Liver (tissue), 8 donors: ENCODE measurements at regions not wholly inside any gene's neighbourhood (a gene's known extent, or its start where the extent isn't known, plus 50 kb on each side); places are given as distances from the start of the nearest gene placed in this dataset.

Experiments
- DNase-seq: peaks from one replicate; pipeline ENCODE4 v3.0.0-alpha.2; 2017; ENCODE audit warnings: low spot score
- H3K27ac ChIP-seq, 2 donors: one replicate each; pipeline ENCODE4 v1.7.0; 2013; ENCODE audit warnings: inconsistent platforms in 2 of 2, low read length in 2 of 2, control low read depth in 1 of 2, low read depth in 1 of 2, mild to moderate bottlenecking in 1 of 2
- H3K27me3 ChIP-seq, 4 donors: one replicate each; pipeline versions ENCODE4 v1.6.1 to v1.7.0; 2013; ENCODE audit warnings: low read length in 3 of 4, inconsistent platforms in 1 of 4, mild to moderate bottlenecking in 1 of 4, moderate library complexity in 1 of 4; ENCODE audit not compliant: control insufficient read depth in 4 of 4, insufficient read depth in 4 of 4
- H3K36me3 ChIP-seq, 4 donors: one replicate each; pipeline versions ENCODE4 v1.6.1 to v1.7.0; 2013; ENCODE audit warnings: low read length in 3 of 4, mild to moderate bottlenecking in 3 of 4, low read depth in 1 of 4, moderate library complexity in 1 of 4; ENCODE audit not compliant: control insufficient read depth in 4 of 4, insufficient read depth in 3 of 4
- H3K4me1 ChIP-seq, 4 donors: one replicate each; pipeline versions ENCODE4 v1.6.1 to v1.7.0; 2013; ENCODE audit warnings: low read length in 3 of 4, mild to moderate bottlenecking in 3 of 4, moderate library complexity in 1 of 4; ENCODE audit not compliant: control insufficient read depth in 4 of 4, insufficient read depth in 4 of 4
- H3K4me3 ChIP-seq, 3 donors: one replicate each; pipeline versions ENCODE4 v1.6.1 to v1.7.0; 2013; ENCODE audit warnings: low read length in 3 of 3, control low read depth in 1 of 3, low read depth in 1 of 3, mild to moderate bottlenecking in 1 of 3
- H3K9ac ChIP-seq, 2 donors: one replicate each; pipeline ENCODE4 v1.7.0; 2013; ENCODE audit warnings: low read length in 2 of 2, mild to moderate bottlenecking in 2 of 2, moderate library complexity in 2 of 2, control low read depth in 1 of 2, low read depth in 1 of 2
- H3K9me3 ChIP-seq, 4 donors: one replicate each; pipeline versions ENCODE4 v1.6.1 to v1.7.0; 2013; ENCODE audit warnings: low read length in 3 of 4; ENCODE audit not compliant: control insufficient read depth in 4 of 4
- ATF3 ChIP-seq: IDR thresholded peaks from 2 replicates; pipeline ENCODE4 v1.6.1; 2016; ENCODE audit warnings: antibody characterized with exemption
- EGR1 ChIP-seq, 2 donors: IDR thresholded peaks; 2 replicates each; pipeline ENCODE4 v1.6.1; 2016 to 2018; ENCODE audit warnings: antibody characterized with exemption in 2 of 2, low read depth in 2 of 2
- FOXA1 ChIP-seq: IDR thresholded peaks from 2 replicates; pipeline ENCODE4 v1.6.1; 2016; ENCODE audit warnings: antibody characterized with exemption
- FOXA2 ChIP-seq: IDR thresholded peaks from 2 replicates; pipeline ENCODE4 v1.6.1; 2016; ENCODE audit warnings: antibody characterized with exemption
- GABPA ChIP-seq, 2 donors: IDR thresholded peaks in 1 of 2; conservative IDR thresholded peaks in 1 of 2; 2 replicates each; pipeline ENCODE4 v1.6.1; 2016; ENCODE audit warnings: antibody characterized with exemption in 2 of 2, mild to moderate bottlenecking in 1 of 2, moderate library complexity in 1 of 2
- HNF4A ChIP-seq, 2 donors: conservative IDR thresholded peaks; 2 replicates each; pipeline ENCODE4 v1.6.1; 2016; ENCODE audit warnings: antibody characterized with exemption in 2 of 2, mild to moderate bottlenecking in 2 of 2
- HNF4G ChIP-seq: IDR thresholded peaks from 2 replicates; pipeline ENCODE4 v1.6.1; 2016; ENCODE audit warnings: antibody characterized with exemption
- JUND ChIP-seq, 2 donors: IDR thresholded peaks; 2 replicates each; pipeline ENCODE4 v1.6.1; 2016; ENCODE audit warnings: antibody characterized with exemption in 2 of 2
- NR2F2 ChIP-seq: IDR thresholded peaks from 2 replicates; pipeline ENCODE4 v1.6.1; 2016; ENCODE audit warnings: antibody characterized with exemption
- RAD21 ChIP-seq, 2 donors: IDR thresholded peaks; 2 replicates each; pipeline ENCODE4 v1.6.1; 2016; ENCODE audit warnings: antibody characterized with exemption in 2 of 2, mild to moderate bottlenecking in 2 of 2
- REST ChIP-seq: IDR thresholded peaks from 2 replicates; pipeline ENCODE4 v1.6.1; 2016; ENCODE audit warnings: antibody characterized with exemption, mild to moderate bottlenecking
- RXRA ChIP-seq, 2 donors: IDR thresholded peaks; 2 replicates each; pipeline ENCODE4 v1.6.1; 2017 to 2018; ENCODE audit warnings: antibody characterized with exemption in 2 of 2, mild to moderate bottlenecking in 1 of 2
- SP1 ChIP-seq: IDR thresholded peaks from 2 replicates; pipeline ENCODE4 v1.6.1; 2018; ENCODE audit warnings: antibody characterized with exemption, mild to moderate bottlenecking
- TAF1 ChIP-seq: conservative IDR thresholded peaks from 2 replicates; pipeline ENCODE4 v1.6.1; 2016; ENCODE audit warnings: antibody characterized with exemption, mild to moderate bottlenecking
- YY1 ChIP-seq: IDR thresholded peaks from 2 replicates; pipeline ENCODE4 v1.6.1; 2016; ENCODE audit warnings: antibody characterized with exemption, mild to moderate bottlenecking
- WGBS: extraction: QIAGEN DNeasy Blood & Tissue Kit; methylation state at CpG from one replicate; pipeline ENCODE4 v1.1.7; 2013; 5-methylcytosine and 5-hydroxymethylcytosine counted together
- TF ChIP-seq, protein P1 (sequence below): IDR thresholded peaks from 2 replicates; pipeline ENCODE4 v1.6.1; 2016; ENCODE audit warnings: antibody characterized with exemption
- TF ChIP-seq, protein P2 (sequence below): fragments of 150-350 bp; IDR thresholded peaks from 2 replicates; pipeline ENCODE4 v1.5.1; 2017; ENCODE audit warnings: improper control_type of control experiment, low read depth, low read length; ENCODE audit not compliant: missing input control
- TF ChIP-seq, protein P3 (sequence below): IDR thresholded peaks from 2 replicates; pipeline ENCODE4 v1.6.1; 2016; ENCODE audit warnings: antibody characterized with exemption
- donor health status: healthy.
- donor health status: healthy.
- donor health status: healthy.
- donor health status: healthy.
- donor health status: healthy.

DNA sequence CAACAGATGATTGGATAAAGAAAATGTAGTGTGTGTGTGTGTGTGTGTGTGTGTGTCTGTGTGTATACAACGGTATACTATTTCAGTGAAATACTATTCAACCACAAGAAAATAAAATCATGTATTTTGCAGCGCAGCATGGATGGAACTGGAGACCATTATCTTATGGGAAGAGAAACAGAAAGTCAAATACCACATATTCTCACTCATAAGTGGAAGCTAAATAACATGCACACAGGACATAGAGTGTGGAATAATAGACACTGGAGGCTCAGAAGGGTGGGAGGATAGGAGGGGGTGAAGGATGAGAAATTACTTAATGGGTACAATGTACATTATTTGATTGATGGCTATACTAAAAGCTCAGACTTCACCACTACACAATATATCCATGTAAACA is 609.1 kb upstream of the SLC39A10 start:
- H3K27ac ChIP-seq: no peak overlapping the region
- no peaks in the 10 kb centered on the region for H3K36me3 ChIP-seq
- WGBS: 72% methylated on average over 2 of the region's 2 CpGs
- TF ChIP-seq SP1 (no peak), FOXA2 (no peak), YY1 (no peak), FOXA1 (no peak), ATF3 (no peak), HNF4G (no peak), TAF1 (no peak), JUND (IDR thresholded peaks at IDR 0.05) (no peak), EGR1 (IDR thresholded peaks at IDR 0.05; ENCODE audit: low read depth in 2 of 2) (no peak), RAD21 (IDR thresholded peaks at IDR 0.05) (no peak), REST (no peak), HNF4A (conservative IDR thresholded peaks at IDR 0.05) (no peak), RXRA (IDR thresholded peaks at IDR 0.05) (no peak), GABPA (IDR thresholded peaks at IDR 0.05 in 1 of 2, conservative IDR thresholded peaks at IDR 0.05 in 1 of 2) (no peak), NR2F2 (no peak)
- TF ChIP-seq, protein P1, sequence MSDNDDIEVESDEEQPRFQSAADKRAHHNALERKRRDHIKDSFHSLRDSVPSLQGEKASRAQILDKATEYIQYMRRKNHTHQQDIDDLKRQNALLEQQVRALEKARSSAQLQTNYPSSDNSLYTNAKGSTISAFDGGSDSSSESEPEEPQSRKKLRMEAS: no peak
- TF ChIP-seq, protein P2, sequence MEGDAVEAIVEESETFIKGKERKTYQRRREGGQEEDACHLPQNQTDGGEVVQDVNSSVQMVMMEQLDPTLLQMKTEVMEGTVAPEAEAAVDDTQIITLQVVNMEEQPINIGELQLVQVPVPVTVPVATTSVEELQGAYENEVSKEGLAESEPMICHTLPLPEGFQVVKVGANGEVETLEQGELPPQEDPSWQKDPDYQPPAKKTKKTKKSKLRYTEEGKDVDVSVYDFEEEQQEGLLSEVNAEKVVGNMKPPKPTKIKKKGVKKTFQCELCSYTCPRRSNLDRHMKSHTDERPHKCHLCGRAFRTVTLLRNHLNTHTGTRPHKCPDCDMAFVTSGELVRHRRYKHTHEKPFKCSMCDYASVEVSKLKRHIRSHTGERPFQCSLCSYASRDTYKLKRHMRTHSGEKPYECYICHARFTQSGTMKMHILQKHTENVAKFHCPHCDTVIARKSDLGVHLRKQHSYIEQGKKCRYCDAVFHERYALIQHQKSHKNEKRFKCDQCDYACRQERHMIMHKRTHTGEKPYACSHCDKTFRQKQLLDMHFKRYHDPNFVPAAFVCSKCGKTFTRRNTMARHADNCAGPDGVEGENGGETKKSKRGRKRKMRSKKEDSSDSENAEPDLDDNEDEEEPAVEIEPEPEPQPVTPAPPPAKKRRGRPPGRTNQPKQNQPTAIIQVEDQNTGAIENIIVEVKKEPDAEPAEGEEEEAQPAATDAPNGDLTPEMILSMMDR: no peak
- TF ChIP-seq, protein P3, sequence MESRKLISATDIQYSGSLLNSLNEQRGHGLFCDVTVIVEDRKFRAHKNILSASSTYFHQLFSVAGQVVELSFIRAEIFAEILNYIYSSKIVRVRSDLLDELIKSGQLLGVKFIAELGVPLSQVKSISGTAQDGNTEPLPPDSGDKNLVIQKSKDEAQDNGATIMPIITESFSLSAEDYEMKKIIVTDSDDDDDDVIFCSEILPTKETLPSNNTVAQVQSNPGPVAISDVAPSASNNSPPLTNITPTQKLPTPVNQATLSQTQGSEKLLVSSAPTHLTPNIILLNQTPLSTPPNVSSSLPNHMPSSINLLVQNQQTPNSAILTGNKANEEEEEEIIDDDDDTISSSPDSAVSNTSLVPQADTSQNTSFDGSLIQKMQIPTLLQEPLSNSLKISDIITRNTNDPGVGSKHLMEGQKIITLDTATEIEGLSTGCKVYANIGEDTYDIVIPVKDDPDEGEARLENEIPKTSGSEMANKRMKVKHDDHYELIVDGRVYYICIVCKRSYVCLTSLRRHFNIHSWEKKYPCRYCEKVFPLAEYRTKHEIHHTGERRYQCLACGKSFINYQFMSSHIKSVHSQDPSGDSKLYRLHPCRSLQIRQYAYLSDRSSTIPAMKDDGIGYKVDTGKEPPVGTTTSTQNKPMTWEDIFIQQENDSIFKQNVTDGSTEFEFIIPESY: no peak
- H3K4me1 ChIP-seq: no peaks in the 10 kb centered on the region
- no peak for DNase-seq
- H3K4me3 ChIP-seq: no peak overlapping the region
- H3K9me3 ChIP-seq: no peaks in the 10 kb centered on the region
- H3K9ac ChIP-seq: no peak overlapping the region
- peaks cover 0 to 2% (median 0%) of the 10 kb centered on the region in 4 donors for H3K27me3 ChIP-seq

DNA sequence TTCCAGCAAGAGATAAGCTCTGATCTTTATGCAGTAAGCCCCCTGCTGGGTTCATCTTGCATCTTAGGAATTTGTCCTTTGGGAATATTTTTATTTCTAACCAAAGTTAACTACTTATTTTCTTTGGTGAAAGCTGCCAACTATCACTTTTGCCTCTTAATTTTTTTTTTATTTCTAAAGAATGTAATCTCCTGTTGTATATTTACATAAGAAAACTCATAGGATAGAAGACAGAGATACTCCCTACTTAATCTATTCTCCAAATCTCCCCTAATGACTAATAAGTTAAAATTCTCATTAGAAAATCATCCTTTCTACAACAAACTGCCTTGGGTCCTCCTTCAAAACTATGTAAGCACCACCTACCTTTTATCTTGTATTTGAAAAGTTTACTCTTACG is 612.2 kb upstream of the SLC39A10 start:
- H3K9me3 ChIP-seq: no peaks in the 10 kb centered on the region
- DNase-seq: no peak
- no peak overlapping the region for H3K27ac ChIP-seq
- H3K4me1 ChIP-seq: no peaks in the 10 kb centered on the region
- WGBS: 92% methylated on average over 1 of the region's 1 CpG
- H3K4me3 ChIP-seq: no peak overlapping the region
- H3K36me3 ChIP-seq: no peaks in the 10 kb centered on the region
- no peak for TF ChIP-seq HNF4A (conservative IDR thresholded peaks at IDR 0.05)
- TF ChIP-seq JUND (IDR thresholded peaks at IDR 0.05): no peak
- no peak for TF ChIP-seq REST
- TF ChIP-seq TAF1: no peak
- TF ChIP-seq SP1: no peak
- TF ChIP-seq RXRA (IDR thresholded peaks at IDR 0.05): no peak
- no peak for TF ChIP-seq FOXA1
- no peak for TF ChIP-seq HNF4G
- TF ChIP-seq FOXA2: no peak
- TF ChIP-seq, protein P1: no peak
- no peak for TF ChIP-seq ATF3
- TF ChIP-seq RAD21 (IDR thresholded peaks at IDR 0.05): no peak
- H3K9ac ChIP-seq: no peak overlapping the region
- peaks cover 0 to 2% (median 0%) of the 10 kb centered on the region in 4 donors for H3K27me3 ChIP-seq
